HEK293T (cell line): ENCODE measurements at regions not wholly inside any gene's neighbourhood (a gene's known extent, or its start where the extent isn't known, plus 50 kb on each side); places are given as distances from the start of the nearest gene placed in this dataset.

Source experiments
- CTCF ChIA-PET: fragments of 350-600 bp; formaldehyde crosslinking; extraction: SDS; loops from one replicate; lab custom pipeline; 2021; ENCODE audit warnings: antibody characterized with exemption, inconsistent platforms; lab: Yijun Ruan, JAX
- POLR2A ChIA-PET: fragments of 350-600 bp; formaldehyde crosslinking; extraction: SDS; loops from one replicate; lab custom pipeline; 2020; ENCODE audit warnings: antibody characterized with exemption, inconsistent platforms; lab: Yijun Ruan, JAX
- DNase-seq: peaks from one replicate; pipeline ENCODE4 v3.0.0; 2012; ENCODE audit warnings: mixed read lengths; ENCODE audit errors: extremely low spot score
- ARNT ChIP-seq: fragments of 450-650 bp; IDR thresholded peaks from 2 replicates; pipeline ENCODE4 v1.6.1; 2017; ENCODE audit warnings: mild to moderate bottlenecking
- BHLHE40 ChIP-seq: fragments of 450-650 bp; IDR thresholded peaks from 2 replicates; pipeline ENCODE4 v1.6.1; 2016; ENCODE audit warnings: mild to moderate bottlenecking, moderate library complexity, borderline replicate concordance
- CTBP1 ChIP-seq: fragments of 450-650 bp; IDR thresholded peaks from 2 replicates; pipeline ENCODE4 v1.6.1; 2016; ENCODE audit warnings: borderline replicate concordance
- ELF4 ChIP-seq: fragments of 450-650 bp; IDR thresholded peaks from 2 replicates; pipeline ENCODE4 v1.6.1; 2017; ENCODE audit warnings: antibody characterized with exemption
- FOXA1 ChIP-seq: fragments of 450-650 bp; IDR thresholded peaks from 2 replicates; pipeline ENCODE4 v1.6.1; 2016; ENCODE audit warnings: mild to moderate bottlenecking
- FOXK2 ChIP-seq: fragments of 450-650 bp; IDR thresholded peaks from 2 replicates; pipeline ENCODE4 v1.6.1; 2016; ENCODE audit warnings: mild to moderate bottlenecking
- FOXM1 ChIP-seq: fragments of 450-650 bp; IDR thresholded peaks from 2 replicates; pipeline ENCODE4 v1.6.1; 2017; ENCODE audit warnings: mild to moderate bottlenecking, borderline replicate concordance
- HDGF ChIP-seq: fragments of 450-650 bp; IDR thresholded peaks from 2 replicates; pipeline ENCODE4 v1.6.1; 2017; ENCODE audit warnings: antibody characterized with exemption, borderline replicate concordance
- L3MBTL2 ChIP-seq: fragments of 450-650 bp; conservative IDR thresholded peaks from 2 replicates; pipeline ENCODE4 v1.6.1; 2016; ENCODE audit warnings: mild to moderate bottlenecking
- LEF1 ChIP-seq: fragments of 450-650 bp; IDR thresholded peaks from 2 replicates; pipeline ENCODE4 v1.6.1; 2017; ENCODE audit warnings: mild to moderate bottlenecking, borderline replicate concordance
- NFRKB ChIP-seq: fragments of 450-650 bp; IDR thresholded peaks from 2 replicates; pipeline ENCODE4 v1.6.1; 2016; ENCODE audit warnings: mild to moderate bottlenecking, moderate library complexity
- SP1 ChIP-seq: fragments of 450-650 bp; IDR thresholded peaks from 2 replicates; pipeline ENCODE4 v1.6.1; 2017
- SUZ12 ChIP-seq: fragments of 450-650 bp; IDR thresholded peaks from 2 replicates; pipeline ENCODE4 v1.6.1; 2016; ENCODE audit warnings: mild to moderate bottlenecking
- TARDBP ChIP-seq: fragments of 450-650 bp; IDR thresholded peaks from 2 replicates; pipeline ENCODE4 v1.6.1; 2016
- ZNF384 ChIP-seq: fragments of 450-650 bp; IDR thresholded peaks from 2 replicates; pipeline ENCODE4 v1.6.1; 2016
- TF ChIP-seq, protein P1 (sequence below): fragments of 450-650 bp; IDR thresholded peaks from 2 replicates; pipeline ENCODE4 v1.6.1; 2016

- ChIA-PET POLR2A (no interaction called here), CTCF (no interaction called here)
- TF ChIP-seq ZNF384 (no peak), SUZ12 (no peak), BHLHE40 (no peak), ARNT (no peak)
- no peak for DNase-seq
These were observed 56.3 kb upstream of the LNX1 start for GRCh38 chr4:53647547-53647946.

DNA sequence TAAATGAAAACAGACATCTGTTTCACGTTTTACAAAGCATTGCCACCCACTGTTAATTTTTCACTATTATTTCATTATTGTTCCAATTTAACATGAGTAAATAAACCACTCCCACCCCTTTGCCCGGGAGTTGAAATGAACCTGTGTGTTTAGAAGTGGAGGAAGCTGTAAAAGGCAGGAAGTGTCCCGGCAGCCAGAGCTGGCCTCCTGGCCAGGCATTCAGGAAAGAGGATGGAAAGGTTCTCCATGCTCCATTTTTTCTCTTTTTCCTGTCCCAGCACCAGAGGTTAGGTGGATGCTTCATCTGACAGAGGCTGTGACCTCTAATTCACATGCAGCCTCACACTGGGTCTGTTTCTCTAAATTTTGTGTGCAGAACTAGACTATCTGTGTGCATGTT, 55.5 kb upstream of the LNX1 start:
- CTCF ChIA-PET = no interaction called here
- no peak for DNase-seq
- TF ChIP-seq LEF1 (no peak), BHLHE40 (no peak), SUZ12 (no peak), TARDBP (no peak), ZNF384 (no peak), ELF4 (no peak), HDGF (no peak), NFRKB (no peak), L3MBTL2 (no peak), FOXA1 (no peak), FOXM1 (no peak), FOXK2 (no peak), CTBP1 (no peak), ARNT (no peak), SP1 (no peak)
- TF ChIP-seq, protein P1, sequence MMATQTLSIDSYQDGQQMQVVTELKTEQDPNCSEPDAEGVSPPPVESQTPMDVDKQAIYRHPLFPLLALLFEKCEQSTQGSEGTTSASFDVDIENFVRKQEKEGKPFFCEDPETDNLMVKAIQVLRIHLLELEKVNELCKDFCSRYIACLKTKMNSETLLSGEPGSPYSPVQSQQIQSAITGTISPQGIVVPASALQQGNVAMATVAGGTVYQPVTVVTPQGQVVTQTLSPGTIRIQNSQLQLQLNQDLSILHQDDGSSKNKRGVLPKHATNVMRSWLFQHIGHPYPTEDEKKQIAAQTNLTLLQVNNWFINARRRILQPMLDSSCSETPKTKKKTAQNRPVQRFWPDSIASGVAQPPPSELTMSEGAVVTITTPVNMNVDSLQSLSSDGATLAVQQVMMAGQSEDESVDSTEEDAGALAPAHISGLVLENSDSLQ = no peak
- POLR2A ChIA-PET = no interaction called here

DNA sequence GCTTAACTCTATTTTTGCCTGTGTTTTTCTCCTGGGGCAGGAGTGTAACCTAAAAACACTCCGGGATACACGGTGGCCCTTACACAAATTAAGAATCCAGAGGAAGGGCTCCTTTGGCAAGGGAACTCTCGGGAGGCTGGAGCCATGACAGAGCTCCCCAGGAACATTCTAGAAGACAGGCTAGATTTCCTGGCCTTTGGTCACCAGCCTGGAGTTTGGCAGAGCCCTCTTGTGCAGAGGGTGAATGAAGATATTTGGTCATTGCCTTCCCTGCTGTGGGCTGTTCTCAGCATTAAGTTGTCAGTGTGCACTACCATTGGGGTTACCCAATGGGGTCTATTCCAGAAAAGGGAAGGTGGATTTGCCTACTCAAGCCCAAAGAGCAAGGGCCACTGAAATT, 53.8 kb upstream of the LNX1 start:
- TF ChIP-seq NFRKB (no peak), LEF1 (no peak), ARNT (no peak), FOXM1 (no peak), L3MBTL2 (no peak), ELF4 (no peak), CTBP1 (no peak), ZNF384 (no peak), HDGF (no peak)
- TF ChIP-seq, protein P1 = no peak
- CTCF ChIA-PET = no interaction called here
- POLR2A ChIA-PET = no interaction called here
- no peak for DNase-seq

- DNase-seq = no peak
- ChIA-PET POLR2A (no interaction called here), CTCF (no interaction called here)
- TF ChIP-seq ELF4 = no peak
- TF ChIP-seq FOXK2 = no peak
- TF ChIP-seq TARDBP = no peak
- no peak for TF ChIP-seq LEF1
- TF ChIP-seq ZNF384 = no peak
- no peak for TF ChIP-seq NFRKB
- no peak for TF ChIP-seq L3MBTL2
These were observed 53.3 kb upstream of the LNX1 start for GRCh38 chr4:53644607-53645006.
